Vagina (tissue), 2 donors: ENCODE measurements at regions not wholly inside any gene's neighbourhood (a gene's known extent, or its start where the extent isn't known, plus 50 kb on each side); places are given as distances from the start of the nearest gene placed in this dataset.

Experiments used
- DNase-seq, 2 donors: peaks; one replicate each; pipeline ENCODE4 v3.0.0-alpha.2; 2017; ENCODE audit errors: extremely low spot score in 2 of 2
- H3K27ac ChIP-seq: fragments of 200-600 bp; sonication (generic); one replicate; pipeline ENCODE4 v1.5.1; 2019
- H3K27me3 ChIP-seq: fragments of 200-600 bp; sonication (generic); one replicate; pipeline ENCODE4 v1.5.1; 2019
- H3K36me3 ChIP-seq, 2 donors: fragments of 200-600 bp; sonication (generic); one replicate each; pipeline ENCODE4 v1.5.1; 2017 to 2019
- H3K4me1 ChIP-seq: fragments of 200-600 bp; sonication (generic); one replicate; pipeline ENCODE4 v1.5.1; 2019
- H3K4me3 ChIP-seq, 2 donors: fragments of 200-600 bp; sonication (generic); 1 replicate in 1 of 2; 2 replicates in 1 of 2; pipeline ENCODE4 v1.5.1; 2016 to 2019
- H3K9me3 ChIP-seq: fragments of 200-600 bp; sonication (generic); one replicate; pipeline ENCODE4 v1.5.1; 2019
- POLR2A ChIP-seq, 2 donors: fragments of 450-650 bp; IDR thresholded peaks; one replicate each; pipeline ENCODE4 v1.6.1; 2017; ENCODE audit warnings: antibody characterized with exemption in 2 of 2, mild to moderate bottlenecking in 2 of 2, moderate library complexity in 2 of 2
- POLR2AphosphoS5 ChIP-seq, 2 donors: sonication (generic); formaldehyde crosslinking; IDR thresholded peaks; one replicate each; pipeline ENCODE4 v1.9.0; 2017; ENCODE audit warnings: antibody characterized with exemption in 2 of 2, mild to moderate bottlenecking in 2 of 2, low read depth in 1 of 2; ENCODE audit not compliant: insufficient read depth in 1 of 2
- intact Hi-C: fragments of 100-400 bp; cut with DNase I; formaldehyde crosslinking; loops from one replicate; pipeline ENCODE4 v1.15.1; 2023
- TF ChIP-seq, protein P1 (sequence below), 3 experiments: fragments of 450-650 bp in 2 of 3; fragments of 200-600 bp in 1 of 3; sonication (generic) in 1 of 3; IDR thresholded peaks; one replicate each; pipeline ENCODE4 v1.5.1; 2017 to 2019; ENCODE audit warnings: antibody characterized with exemption in 3 of 3, mild to moderate bottlenecking in 2 of 3, moderate library complexity in 2 of 3

DNA sequence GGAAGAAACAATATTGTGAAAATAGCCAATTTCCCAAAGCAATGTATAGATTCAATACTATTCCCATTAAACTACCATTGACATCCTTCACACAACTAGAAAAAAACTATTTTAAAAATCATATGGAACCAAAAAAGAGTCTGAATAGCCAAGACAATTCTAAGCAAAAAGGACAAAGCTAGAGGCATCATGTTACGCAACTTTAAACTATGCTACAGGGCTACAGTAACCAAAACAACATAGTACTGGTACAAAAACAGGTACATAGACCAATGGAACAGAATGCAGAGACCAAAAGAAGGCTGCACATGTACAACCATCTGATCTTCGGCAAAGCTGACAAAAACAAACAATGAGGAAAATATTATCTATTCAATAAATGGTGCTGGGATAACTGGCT, 233.3 kb upstream of the TMPRSS15 start:
- H3K36me3 ChIP-seq, result no peaks in the 10 kb centered on the region
- no peak overlapping the region for H3K27ac ChIP-seq
- H3K9me3 ChIP-seq, result no peaks in the 10 kb centered on the region
- TF ChIP-seq POLR2AphosphoS5 (IDR thresholded peaks at IDR 0.05; ENCODE audit: insufficient read depth in 1 of 2, low read depth in 1 of 2) (no peak), POLR2A (IDR thresholded peaks at IDR 0.05) (no peak)
- no peak for DNase-seq
- H3K4me3 ChIP-seq, result no peak overlapping the region
- H3K27me3 ChIP-seq, result no peaks in the 10 kb centered on the region
- no peaks in the 10 kb centered on the region for H3K4me1 ChIP-seq
- intact Hi-C loops, result no loop called here

DNA sequence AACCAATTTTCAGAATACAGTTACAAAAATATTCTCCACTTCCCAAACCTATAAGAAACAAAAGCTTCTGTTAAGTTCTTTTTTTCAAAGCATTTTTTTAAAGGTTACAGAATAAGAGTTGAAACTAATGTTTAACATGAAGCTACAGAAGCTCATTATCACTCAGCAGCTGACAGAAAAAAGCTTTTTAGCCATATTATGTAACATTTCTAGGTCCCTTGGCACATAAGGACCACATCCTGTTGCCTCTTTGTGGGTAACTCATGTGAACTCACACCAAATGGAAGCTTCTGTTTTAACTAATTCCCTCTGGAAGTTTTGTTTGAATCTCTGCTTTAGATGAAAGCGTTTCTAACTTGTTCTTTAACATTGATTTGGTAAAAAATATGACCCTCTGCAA, 242.5 kb upstream of the TMPRSS15 start:
- TF ChIP-seq POLR2AphosphoS5 (IDR thresholded peaks at IDR 0.05; ENCODE audit: insufficient read depth in 1 of 2, low read depth in 1 of 2) (no peak), POLR2A (IDR thresholded peaks at IDR 0.05) (no peak)
- TF ChIP-seq, protein P1, sequence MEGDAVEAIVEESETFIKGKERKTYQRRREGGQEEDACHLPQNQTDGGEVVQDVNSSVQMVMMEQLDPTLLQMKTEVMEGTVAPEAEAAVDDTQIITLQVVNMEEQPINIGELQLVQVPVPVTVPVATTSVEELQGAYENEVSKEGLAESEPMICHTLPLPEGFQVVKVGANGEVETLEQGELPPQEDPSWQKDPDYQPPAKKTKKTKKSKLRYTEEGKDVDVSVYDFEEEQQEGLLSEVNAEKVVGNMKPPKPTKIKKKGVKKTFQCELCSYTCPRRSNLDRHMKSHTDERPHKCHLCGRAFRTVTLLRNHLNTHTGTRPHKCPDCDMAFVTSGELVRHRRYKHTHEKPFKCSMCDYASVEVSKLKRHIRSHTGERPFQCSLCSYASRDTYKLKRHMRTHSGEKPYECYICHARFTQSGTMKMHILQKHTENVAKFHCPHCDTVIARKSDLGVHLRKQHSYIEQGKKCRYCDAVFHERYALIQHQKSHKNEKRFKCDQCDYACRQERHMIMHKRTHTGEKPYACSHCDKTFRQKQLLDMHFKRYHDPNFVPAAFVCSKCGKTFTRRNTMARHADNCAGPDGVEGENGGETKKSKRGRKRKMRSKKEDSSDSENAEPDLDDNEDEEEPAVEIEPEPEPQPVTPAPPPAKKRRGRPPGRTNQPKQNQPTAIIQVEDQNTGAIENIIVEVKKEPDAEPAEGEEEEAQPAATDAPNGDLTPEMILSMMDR (IDR thresholded peaks at IDR 0.05), result no peak
- intact Hi-C loops, result no loop called here
- Histone ChIP-seq H3K27ac (no peak overlapping the region), H3K4me3 (no peak overlapping the region), H3K4me1 (no peaks in the 10 kb centered on the region), H3K36me3 (no peaks in the 10 kb centered on the region), H3K9me3 (no peaks in the 10 kb centered on the region), H3K27me3 (no peaks in the 10 kb centered on the region)
- no peak for DNase-seq

DNA sequence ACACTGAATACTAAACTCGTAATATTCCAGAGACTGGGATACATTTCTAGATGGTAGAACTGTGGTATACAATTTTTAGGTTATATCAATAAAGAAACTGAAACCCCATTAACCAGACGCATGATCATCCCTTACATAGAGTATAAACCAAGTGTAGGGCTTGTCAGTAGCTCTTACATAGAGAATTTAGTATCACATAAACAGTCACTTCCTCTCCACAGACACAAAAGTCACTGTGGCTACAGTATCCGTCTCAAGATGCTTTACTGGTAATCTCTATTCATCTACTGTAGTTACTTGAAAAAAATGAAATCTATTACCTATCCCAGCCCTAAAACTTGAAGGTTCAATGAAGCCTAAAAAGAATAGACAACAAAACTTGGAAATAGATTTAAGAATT, 252.3 kb upstream of the TMPRSS15 start:
- Histone ChIP-seq H3K27me3 (no peaks in the 10 kb centered on the region), H3K9me3 (no peaks in the 10 kb centered on the region), H3K36me3 (no peaks in the 10 kb centered on the region), H3K27ac (no peak overlapping the region), H3K4me1 (no peaks in the 10 kb centered on the region), H3K4me3 (no peak overlapping the region)
- TF ChIP-seq POLR2A (IDR thresholded peaks at IDR 0.05), result no peak
- TF ChIP-seq, protein P1 (IDR thresholded peaks at IDR 0.05), result no peak
- TF ChIP-seq POLR2AphosphoS5 (IDR thresholded peaks at IDR 0.05; ENCODE audit: insufficient read depth in 1 of 2, low read depth in 1 of 2), result no peak
- intact Hi-C loops, result no loop called here
- DNase-seq, result no peak

DNA sequence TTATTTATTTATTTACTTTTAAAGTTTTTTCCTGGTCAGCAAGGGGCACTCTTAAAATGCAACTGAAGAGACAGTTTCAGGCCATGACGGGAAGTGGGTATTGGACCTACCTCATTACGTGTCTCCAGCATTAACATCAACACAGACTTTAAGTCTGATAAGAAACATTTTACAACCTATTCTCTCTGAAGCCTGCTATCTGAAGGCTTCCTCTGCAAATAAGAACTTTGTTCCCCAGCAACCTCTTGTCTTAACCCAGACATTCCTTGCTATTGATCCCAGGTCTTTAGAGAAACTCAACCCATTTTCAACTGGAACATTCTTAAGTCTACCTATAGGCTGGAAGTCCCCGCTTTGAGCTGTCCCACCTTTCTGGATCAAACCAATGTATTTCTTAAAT, 258.3 kb upstream of the TMPRSS15 start:
- no peak overlapping the region for H3K27ac ChIP-seq
- H3K27me3 ChIP-seq, result no peaks in the 10 kb centered on the region
- DNase-seq, result no peak
- H3K4me1 ChIP-seq, result no peaks in the 10 kb centered on the region
- intact Hi-C loops, result no loop called here
- no peaks in the 10 kb centered on the region for H3K36me3 ChIP-seq
- no peak overlapping the region for H3K4me3 ChIP-seq
- no peaks in the 10 kb centered on the region for H3K9me3 ChIP-seq
- TF ChIP-seq POLR2A (IDR thresholded peaks at IDR 0.05) (no peak), POLR2AphosphoS5 (IDR thresholded peaks at IDR 0.05; ENCODE audit: insufficient read depth in 1 of 2, low read depth in 1 of 2) (no peak)
- TF ChIP-seq, protein P1 (IDR thresholded peaks at IDR 0.05), result no peak

DNA sequence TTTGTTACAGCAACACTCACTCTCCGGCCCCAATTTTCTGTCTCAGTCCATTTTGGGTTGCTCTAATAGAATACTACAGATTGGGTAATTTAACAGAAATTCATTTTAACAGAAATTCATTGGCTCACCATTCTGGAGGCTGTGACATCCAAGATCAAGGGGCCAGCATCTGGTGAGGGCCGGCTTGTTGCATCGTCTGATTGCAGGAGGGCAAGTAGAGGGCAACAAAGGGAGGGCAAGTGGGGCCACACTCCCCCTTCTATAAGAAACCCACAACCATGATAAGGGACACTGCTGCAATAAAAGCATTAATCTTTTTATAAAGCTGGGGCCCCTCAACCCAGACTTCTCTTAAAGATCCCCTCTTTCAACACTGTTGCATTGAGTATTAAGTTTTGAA, 260.1 kb upstream of the TMPRSS15 start:
- intact Hi-C loops, result no loop called here
- H3K9me3 ChIP-seq, result no peaks in the 10 kb centered on the region
- H3K4me3 ChIP-seq, result no peak overlapping the region
- no peak for DNase-seq
- TF ChIP-seq POLR2AphosphoS5 (IDR thresholded peaks at IDR 0.05; ENCODE audit: insufficient read depth in 1 of 2, low read depth in 1 of 2) (no peak), POLR2A (IDR thresholded peaks at IDR 0.05) (no peak)
- no peaks in the 10 kb centered on the region for H3K27me3 ChIP-seq
- H3K36me3 ChIP-seq, result no peaks in the 10 kb centered on the region
- no peak overlapping the region for H3K27ac ChIP-seq
- H3K4me1 ChIP-seq, result no peaks in the 10 kb centered on the region

DNA sequence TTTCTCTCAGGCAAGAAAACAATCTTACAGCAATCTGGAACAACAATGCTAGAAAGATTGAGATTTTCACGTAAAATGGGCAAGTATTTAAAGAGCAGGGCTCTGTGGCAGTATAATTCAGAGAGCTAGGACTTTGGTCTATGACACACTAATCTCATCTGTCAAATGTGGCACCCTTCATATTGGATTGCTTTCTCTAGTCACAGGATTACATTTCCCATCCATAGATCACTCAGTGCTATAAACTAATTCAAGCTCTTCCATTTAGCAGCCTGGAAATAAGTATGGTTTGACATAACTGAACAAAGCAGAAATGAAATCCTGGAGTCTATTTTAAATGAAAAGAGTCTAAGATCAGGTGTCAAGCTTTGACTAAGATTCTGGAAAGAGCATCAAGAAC, 263.1 kb upstream of the TMPRSS15 start:
- no peak overlapping the region for H3K4me3 ChIP-seq
- no peaks in the 10 kb centered on the region for H3K36me3 ChIP-seq
- H3K9me3 ChIP-seq, result no peaks in the 10 kb centered on the region
- TF ChIP-seq POLR2AphosphoS5 (IDR thresholded peaks at IDR 0.05; ENCODE audit: insufficient read depth in 1 of 2, low read depth in 1 of 2), result no peak
- no peak for TF ChIP-seq POLR2A (IDR thresholded peaks at IDR 0.05)
- TF ChIP-seq, protein P1 (IDR thresholded peaks at IDR 0.05), result no peak
- intact Hi-C loops, result no loop called here
- no peak for DNase-seq
- no peaks in the 10 kb centered on the region for H3K4me1 ChIP-seq
- no peaks in the 10 kb centered on the region for H3K27me3 ChIP-seq
- H3K27ac ChIP-seq, result no peak overlapping the region
